ENCODE measurements at regions not wholly inside any gene's neighbourhood (a gene's known extent, or its start where the extent isn't known, plus 50 kb on each side); places are given as distances from the start of the nearest gene placed in this dataset.

GRCh38 chr7:68820321-68820720, 778.0 kb upstream of the AUTS2 start:
- TF ChIP-seq NANOG (IDR thresholded peaks at IDR 0.05; ENCODE audit: borderline replicate concordance) (no peak), CREB1 (CRISPR knock-in tag; IDR thresholded peaks at IDR 0.05; ENCODE audit: low read depth) (no peak), EZH2 (IDR thresholded peaks at IDR 0.05; ENCODE audit: low read depth, unreplicated experiment) (no peak), POLR2AphosphoS5 (IDR thresholded peaks at IDR 0.05; ENCODE audit: low read depth) (no peak), EZH2phosphoT487 (IDR thresholded peaks at IDR 0.05; ENCODE audit: unreplicated experiment) (no peak), JUNB (IDR thresholded peaks at IDR 0.05; ENCODE audit: unreplicated experiment) (no peak)
- TF ChIP-seq, protein P1, sequence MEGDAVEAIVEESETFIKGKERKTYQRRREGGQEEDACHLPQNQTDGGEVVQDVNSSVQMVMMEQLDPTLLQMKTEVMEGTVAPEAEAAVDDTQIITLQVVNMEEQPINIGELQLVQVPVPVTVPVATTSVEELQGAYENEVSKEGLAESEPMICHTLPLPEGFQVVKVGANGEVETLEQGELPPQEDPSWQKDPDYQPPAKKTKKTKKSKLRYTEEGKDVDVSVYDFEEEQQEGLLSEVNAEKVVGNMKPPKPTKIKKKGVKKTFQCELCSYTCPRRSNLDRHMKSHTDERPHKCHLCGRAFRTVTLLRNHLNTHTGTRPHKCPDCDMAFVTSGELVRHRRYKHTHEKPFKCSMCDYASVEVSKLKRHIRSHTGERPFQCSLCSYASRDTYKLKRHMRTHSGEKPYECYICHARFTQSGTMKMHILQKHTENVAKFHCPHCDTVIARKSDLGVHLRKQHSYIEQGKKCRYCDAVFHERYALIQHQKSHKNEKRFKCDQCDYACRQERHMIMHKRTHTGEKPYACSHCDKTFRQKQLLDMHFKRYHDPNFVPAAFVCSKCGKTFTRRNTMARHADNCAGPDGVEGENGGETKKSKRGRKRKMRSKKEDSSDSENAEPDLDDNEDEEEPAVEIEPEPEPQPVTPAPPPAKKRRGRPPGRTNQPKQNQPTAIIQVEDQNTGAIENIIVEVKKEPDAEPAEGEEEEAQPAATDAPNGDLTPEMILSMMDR (conservative IDR thresholded peaks at IDR 0.05; ENCODE audit: low read depth in 2 of 2), result no peak
- TF ChIP-seq, protein P2, sequence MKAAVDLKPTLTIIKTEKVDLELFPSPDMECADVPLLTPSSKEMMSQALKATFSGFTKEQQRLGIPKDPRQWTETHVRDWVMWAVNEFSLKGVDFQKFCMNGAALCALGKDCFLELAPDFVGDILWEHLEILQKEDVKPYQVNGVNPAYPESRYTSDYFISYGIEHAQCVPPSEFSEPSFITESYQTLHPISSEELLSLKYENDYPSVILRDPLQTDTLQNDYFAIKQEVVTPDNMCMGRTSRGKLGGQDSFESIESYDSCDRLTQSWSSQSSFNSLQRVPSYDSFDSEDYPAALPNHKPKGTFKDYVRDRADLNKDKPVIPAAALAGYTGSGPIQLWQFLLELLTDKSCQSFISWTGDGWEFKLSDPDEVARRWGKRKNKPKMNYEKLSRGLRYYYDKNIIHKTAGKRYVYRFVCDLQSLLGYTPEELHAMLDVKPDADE (IDR thresholded peaks at IDR 0.05), result no peak
